GM19035 (cell line): ENCODE measurements at regions not wholly inside any gene's neighbourhood (a gene's known extent, or its start where the extent isn't known, plus 50 kb on each side); places are given as distances from the start of the nearest gene placed in this dataset.
"Not testable (repeated sequence)": the region's sequence is repeated elsewhere in the genome, so short reads cannot be mapped to it uniquely, and the experiment has no call there.

Experiments used
- ATAC-seq: cut with Tn5 transposase; IDR thresholded peaks from one replicate; pipeline ENCODE4 v1.9.1; 2021; ENCODE audit not compliant: unreplicated experiment

GRCh38 chr14:34139160-34140121 lies 188.6 kb upstream of the EGLN3 start:
- ATAC-seq = not testable (repeated sequence)

- ATAC-seq = no peak
Measured at GRCh38 chr14:34138175-34138574, 187.3 kb upstream of the EGLN3 start.

- ATAC-seq = no peak
Measured at GRCh38 chr14:34137001-34137745, 186.3 kb upstream of the EGLN3 start.

- ATAC-seq = no peak
Measured at GRCh38 chr14:34135492-34135891, 184.6 kb upstream of the EGLN3 start.

- ATAC-seq = no peak
Measured at GRCh38 chr14:34134484-34134883, 183.6 kb upstream of the EGLN3 start.

- no peak for ATAC-seq
Measured at GRCh38 chr14:34129927-34130552, 179.2 kb upstream of the EGLN3 start.

GRCh38 chr14:34128665-34129064 lies 177.8 kb upstream of the EGLN3 start:
- no peak for ATAC-seq

GRCh38 chr14:34126586-34126985 lies 175.7 kb upstream of the EGLN3 start:
- no peak for ATAC-seq

- ATAC-seq = no peak
Measured at GRCh38 chr14:34124585-34124984, 173.7 kb upstream of the EGLN3 start.

- ATAC-seq = no peak
Measured at GRCh38 chr14:34122650-34123049, 171.8 kb upstream of the EGLN3 start.

GRCh38 chr14:34122081-34122480 lies 171.2 kb upstream of the EGLN3 start:
- no peak for ATAC-seq

GRCh38 chr14:34120185-34120977 lies 169.5 kb upstream of the EGLN3 start:
- ATAC-seq = no peak

- no peak for ATAC-seq
Measured at GRCh38 chr14:34119107-34119858, 168.4 kb upstream of the EGLN3 start.

GRCh38 chr14:34113991-34114390 lies 163.1 kb upstream of the EGLN3 start:
- no peak for ATAC-seq

GRCh38 chr14:34113005-34113511 lies 162.2 kb upstream of the EGLN3 start:
- ATAC-seq = no peak

- ATAC-seq = no peak
Measured at GRCh38 chr14:34111953-34112352, 161.1 kb upstream of the EGLN3 start.

GRCh38 chr14:34111505-34111904 lies 160.6 kb upstream of the EGLN3 start:
- no peak for ATAC-seq

GRCh38 chr14:34110531-34110930 lies 159.7 kb upstream of the EGLN3 start:
- ATAC-seq = no peak

- no peak for ATAC-seq
Measured at GRCh38 chr14:34107441-34107840, 156.6 kb upstream of the EGLN3 start.

- ATAC-seq = no peak
Measured at GRCh38 chr14:34106310-34106709, 155.4 kb upstream of the EGLN3 start.
